LNCaP clone FGC (cell line): ENCODE measurements at regions not wholly inside any gene's neighbourhood (a gene's known extent, or its start where the extent isn't known, plus 50 kb on each side); places are given as distances from the start of the nearest gene placed in this dataset.
"Not testable (repeated sequence)": the region's sequence is repeated elsewhere in the genome, so short reads cannot be mapped to it uniquely, and the experiment has no call there.

Experiments
- DNase-seq: peaks from one replicate; pipeline ENCODE4 v3.0.0-alpha.2; 2011; ENCODE audit warnings: low read depth
- H3K4me3 ChIP-seq: 2 replicates; pipeline ENCODE4 v1.5.1; 2011; ENCODE audit warnings: mild to moderate bottlenecking, low read depth, low read length, control low read depth
- TF ChIP-seq, protein P1 (sequence below): IDR thresholded peaks from 2 replicates; pipeline ENCODE4 v1.5.1; 2012; ENCODE audit warnings: mild to moderate bottlenecking; ENCODE audit not compliant: control insufficient read depth, insufficient read depth; ENCODE audit errors: extremely low read depth

DNA sequence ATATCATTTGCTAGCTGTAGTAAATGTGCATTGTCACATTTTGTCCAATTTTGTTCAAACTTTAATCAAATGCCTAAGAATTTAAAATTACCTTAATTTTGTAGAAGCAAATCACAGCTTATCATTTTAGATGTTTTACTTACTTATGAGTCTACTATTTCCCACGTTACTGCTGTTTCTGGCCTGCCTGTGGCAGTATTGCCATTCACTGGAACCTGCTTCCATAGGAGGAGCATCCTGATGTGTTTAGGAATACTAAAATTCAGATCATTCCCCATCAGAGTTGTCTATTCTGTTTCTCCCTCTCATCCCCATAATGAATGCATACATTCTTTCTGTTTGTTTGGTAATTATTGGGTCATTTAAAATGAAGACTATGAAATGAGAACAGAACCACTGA is 119.5 kb upstream of the SNRPN start:
- DNase-seq = no peak

DNA sequence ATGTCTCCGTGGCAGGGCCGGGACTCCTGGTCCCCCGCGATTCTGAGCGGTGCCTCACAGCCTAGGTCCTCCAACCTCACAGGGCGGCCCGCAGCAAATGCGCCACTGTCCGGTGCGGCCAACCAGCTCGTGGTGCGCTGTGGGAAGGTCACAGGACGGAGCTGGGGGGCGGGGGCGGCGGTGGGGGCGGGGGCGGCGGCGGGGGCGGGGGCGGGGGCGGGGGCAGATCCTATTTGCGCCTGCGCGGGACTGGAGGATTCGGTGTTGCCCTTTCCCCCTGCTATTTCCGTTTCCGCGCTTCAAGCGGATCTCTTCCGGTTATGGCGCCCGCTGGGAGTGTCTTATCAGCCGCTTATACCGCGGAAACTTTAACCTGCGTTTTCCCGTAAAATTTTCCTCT is 106.7 kb upstream of the SNRPN start:
- TF ChIP-seq, protein P1, sequence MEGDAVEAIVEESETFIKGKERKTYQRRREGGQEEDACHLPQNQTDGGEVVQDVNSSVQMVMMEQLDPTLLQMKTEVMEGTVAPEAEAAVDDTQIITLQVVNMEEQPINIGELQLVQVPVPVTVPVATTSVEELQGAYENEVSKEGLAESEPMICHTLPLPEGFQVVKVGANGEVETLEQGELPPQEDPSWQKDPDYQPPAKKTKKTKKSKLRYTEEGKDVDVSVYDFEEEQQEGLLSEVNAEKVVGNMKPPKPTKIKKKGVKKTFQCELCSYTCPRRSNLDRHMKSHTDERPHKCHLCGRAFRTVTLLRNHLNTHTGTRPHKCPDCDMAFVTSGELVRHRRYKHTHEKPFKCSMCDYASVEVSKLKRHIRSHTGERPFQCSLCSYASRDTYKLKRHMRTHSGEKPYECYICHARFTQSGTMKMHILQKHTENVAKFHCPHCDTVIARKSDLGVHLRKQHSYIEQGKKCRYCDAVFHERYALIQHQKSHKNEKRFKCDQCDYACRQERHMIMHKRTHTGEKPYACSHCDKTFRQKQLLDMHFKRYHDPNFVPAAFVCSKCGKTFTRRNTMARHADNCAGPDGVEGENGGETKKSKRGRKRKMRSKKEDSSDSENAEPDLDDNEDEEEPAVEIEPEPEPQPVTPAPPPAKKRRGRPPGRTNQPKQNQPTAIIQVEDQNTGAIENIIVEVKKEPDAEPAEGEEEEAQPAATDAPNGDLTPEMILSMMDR = no peak
- DNase-seq = peak; percentile 45
- H3K4me3 ChIP-seq = peak overlapping the region; percentile 49

More for the DNA sequence above, 119.5 kb upstream of the SNRPN start:
- TF ChIP-seq, protein P1 = no peak
- no peak overlapping the region for H3K4me3 ChIP-seq

DNA sequence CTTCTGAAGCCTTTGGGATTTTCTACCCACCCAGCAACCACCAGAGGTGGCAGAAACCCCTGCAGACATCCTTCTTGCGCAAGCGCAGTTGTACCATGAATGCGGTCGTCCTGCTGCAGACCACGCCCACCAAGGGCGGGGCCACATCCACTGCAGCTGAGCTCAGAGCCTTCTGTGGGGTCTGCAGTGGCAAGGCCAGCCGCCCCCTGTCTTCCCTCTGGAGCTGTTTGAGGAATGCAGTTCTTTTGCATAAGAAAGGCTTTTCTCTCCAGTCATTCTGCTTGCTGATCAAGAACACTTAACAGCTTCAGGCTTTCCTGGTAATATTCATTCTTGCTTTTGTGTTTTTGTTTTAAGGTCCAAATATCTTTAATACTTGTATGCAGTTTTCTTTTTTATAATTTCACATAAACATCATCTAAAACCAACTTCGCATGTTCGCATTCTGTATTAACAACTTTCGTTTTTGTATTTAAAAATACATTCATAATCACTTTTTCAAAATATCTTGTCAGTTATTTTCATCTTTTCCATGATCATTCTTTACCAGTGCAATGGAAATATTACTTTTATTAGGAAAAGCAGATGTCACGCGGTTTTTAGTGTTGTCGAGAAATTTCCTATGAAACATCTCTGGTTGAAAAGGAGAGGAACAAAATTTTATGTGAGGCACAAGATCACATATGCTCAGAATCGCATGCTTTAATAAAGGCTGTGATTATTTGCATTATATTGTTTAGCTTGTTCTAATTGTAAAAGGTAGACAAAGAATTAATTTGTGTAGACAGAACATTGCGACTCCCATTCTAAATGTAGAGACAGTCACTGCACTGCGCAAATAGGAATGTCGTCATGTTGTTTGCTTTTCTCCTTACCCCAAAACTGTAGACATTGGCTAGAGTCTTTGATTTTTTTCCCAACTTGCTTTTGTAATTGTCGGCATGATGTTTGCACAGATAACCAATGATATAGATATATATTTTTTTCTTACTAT is 98.1 kb upstream of the SNRPN start:
- H3K4me3 ChIP-seq = no peak overlapping the region
- peak; percentile 81 for DNase-seq
- TF ChIP-seq, protein P1 = no peak

DNA sequence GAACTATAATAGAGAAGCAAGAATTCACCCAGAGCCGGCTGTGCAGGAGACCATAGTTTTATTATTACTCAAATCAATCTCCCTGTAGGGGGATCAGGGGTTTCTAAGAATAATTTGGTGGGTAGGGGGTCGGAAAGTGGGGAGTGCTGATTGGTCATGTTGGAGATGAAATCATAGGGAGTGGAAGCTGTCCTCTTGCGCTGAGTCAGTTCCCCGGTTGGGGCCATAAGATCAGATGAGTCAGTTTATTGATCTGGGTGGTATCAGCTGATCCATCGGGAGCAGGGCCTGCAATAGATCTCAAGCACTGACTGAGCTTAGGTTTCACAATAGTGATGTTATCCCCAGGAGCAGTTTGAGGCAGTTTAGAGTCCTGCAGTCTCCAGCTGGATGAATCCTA is 97.0 kb upstream of the SNRPN start:
- DNase-seq = no peak
- no peak overlapping the region for H3K4me3 ChIP-seq
- TF ChIP-seq, protein P1 = no peak

DNA sequence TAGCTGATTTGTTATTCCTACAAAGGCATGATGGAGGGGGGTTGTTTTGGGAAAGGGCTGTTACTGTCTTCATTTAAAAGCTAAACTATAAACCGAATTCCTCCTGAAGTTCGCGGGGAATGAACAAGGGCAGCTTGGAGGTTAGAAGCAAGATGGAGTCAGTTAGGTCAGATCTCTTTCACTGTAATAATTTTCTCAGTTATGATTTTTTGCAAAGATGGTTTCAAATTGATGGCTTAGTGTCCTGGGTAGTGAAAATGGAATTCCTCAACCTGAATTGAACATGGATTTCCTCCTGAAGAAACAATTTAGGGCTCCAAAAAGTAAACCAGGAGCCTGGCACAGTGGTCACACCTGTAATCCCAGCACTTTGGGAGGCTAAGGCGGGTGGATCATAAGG is 96.6 kb upstream of the SNRPN start:
- not testable (repeated sequence) for DNase-seq, H3K4me3 ChIP-seq

DNA sequence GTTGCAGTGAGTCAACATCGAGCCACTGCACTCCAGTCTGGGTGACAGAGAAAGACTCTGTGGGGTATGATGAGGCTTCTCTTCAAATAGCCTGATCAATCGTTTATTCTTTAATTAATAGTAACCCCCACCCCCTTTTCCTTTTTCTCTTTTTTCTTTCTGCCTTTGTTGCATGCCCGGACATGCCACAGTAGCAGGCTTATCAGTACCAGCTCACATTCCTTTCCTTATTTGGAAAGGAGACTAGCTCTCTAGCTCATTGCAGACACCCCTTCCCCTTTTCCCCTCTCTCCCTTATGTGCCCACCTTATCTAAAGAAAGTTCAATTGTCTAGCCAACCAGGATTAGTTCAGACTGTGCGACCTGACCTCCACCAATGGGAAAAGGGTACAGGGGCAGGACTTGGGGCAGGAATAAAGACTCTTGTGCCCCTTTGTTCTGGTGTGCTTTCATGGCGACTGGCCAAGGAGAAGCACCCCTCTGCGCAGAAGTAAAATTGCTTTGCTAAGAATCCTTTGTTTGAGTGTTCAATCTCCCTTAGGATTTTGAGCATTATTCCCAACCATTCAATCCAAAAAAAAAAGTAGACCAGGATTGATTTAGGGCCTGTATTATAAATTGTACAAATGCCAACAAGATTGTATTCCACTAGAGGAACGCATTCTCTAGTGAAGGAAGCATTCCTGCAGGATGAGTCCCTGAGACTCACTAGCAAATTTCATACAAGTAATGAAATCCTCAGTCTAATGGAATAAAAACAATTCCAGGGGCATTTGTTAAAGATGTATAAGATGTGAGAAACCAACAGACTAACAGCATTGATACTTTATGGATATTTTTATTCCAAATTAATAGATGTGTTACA is 95.8 kb upstream of the SNRPN start:
- TF ChIP-seq, protein P1 = no peak
- DNase-seq = no peak
- no peak overlapping the region for H3K4me3 ChIP-seq
